Stimulated activated CD8-positive, alpha-beta memory T cell treated with anti-CD3 and anti-CD28 coated beads, Interleukin-2, amount 100 ng/mL, for 1 hour (primary cell): ENCODE measurements at regions not wholly inside any gene's neighbourhood (a gene's known extent, or its start where the extent isn't known, plus 50 kb on each side); places are given as distances from the start of the nearest gene placed in this dataset.

Source experiments
- DNase-seq, 2 donors: peaks; one replicate each; pipeline ENCODE4 v3.0.0-alpha.2; 2020; ENCODE audit warnings: low read depth in 2 of 2

GRCh38 chr2:12110481-12110880, 364.0 kb downstream of the LPIN1 start:
- no peak for DNase-seq

- no peak for DNase-seq
Measured at GRCh38 chr2:12113412-12113811, 367.0 kb downstream of the LPIN1 start.

- DNase-seq, result no peak
Measured at GRCh38 chr2:12114816-12115215, 368.4 kb downstream of the LPIN1 start.

- DNase-seq, result no peak
Measured at GRCh38 chr2:12116228-12116750, 369.9 kb downstream of the LPIN1 start.

- DNase-seq, result no peak
Measured at GRCh38 chr2:12119841-12120240, 373.4 kb downstream of the LPIN1 start.

- DNase-seq, result no peak
Measured at GRCh38 chr2:12120281-12121150, 374.1 kb downstream of the LPIN1 start.

- no peak for DNase-seq
Measured at GRCh38 chr2:12124790-12125189, 378.4 kb downstream of the LPIN1 start.

- DNase-seq, result no peak
Measured at GRCh38 chr2:12126318-12126717, 379.9 kb downstream of the LPIN1 start.

- no peak for DNase-seq
Measured at GRCh38 chr2:12127638-12128037, 381.2 kb downstream of the LPIN1 start.

- DNase-seq, result no peak
Measured at GRCh38 chr2:12131975-12132374, 385.5 kb downstream of the LPIN1 start.

GRCh38 chr2:12141618-12142258, 395.3 kb downstream of the LPIN1 start:
- DNase-seq, result no peak

GRCh38 chr2:12151716-12152115, 405.3 kb downstream of the LPIN1 start:
- no peak for DNase-seq

- DNase-seq, result no peak
Measured at GRCh38 chr2:12152888-12153287, 406.5 kb downstream of the LPIN1 start.

GRCh38 chr2:12155303-12156051, 409.0 kb downstream of the LPIN1 start:
- no peak for DNase-seq

- no peak for DNase-seq
Measured at GRCh38 chr2:12156349-12156748, 409.9 kb downstream of the LPIN1 start.

- DNase-seq, result no peak
Measured at GRCh38 chr2:12161085-12161484, 414.7 kb downstream of the LPIN1 start.

GRCh38 chr2:12162269-12163247, 416.1 kb downstream of the LPIN1 start:
- DNase-seq, result no peak

GRCh38 chr2:12163866-12164265, 417.4 kb downstream of the LPIN1 start:
- no peak for DNase-seq

- no peak for DNase-seq
Measured at GRCh38 chr2:12164689-12165088, 418.3 kb downstream of the LPIN1 start.

- DNase-seq, result no peak
Measured at GRCh38 chr2:12167525-12168317, 421.3 kb downstream of the LPIN1 start.
